ENCODE measurements at regions not wholly inside any gene's neighbourhood (a gene's known extent, or its start where the extent isn't known, plus 50 kb on each side); places are given as distances from the start of the nearest gene placed in this dataset.

GRCh38 chr1:209102120-209102519, 481.4 kb upstream of the CAMK1G start:
- TF ChIP-seq SIN3A (IDR thresholded peaks at IDR 0.05; ENCODE audit: borderline replicate concordance, insufficient read depth, low read depth, low read length) = no peak
- TF ChIP-seq REST (IDR thresholded peaks at IDR 0.05; ENCODE audit: insufficient read depth in 1 of 2, low read depth in 2 of 2, low read length in 1 of 2) = no peak
- TF ChIP-seq CTCF (IDR thresholded peaks at IDR 0.05) = no peak
